ENCODE measurements at regions not wholly inside any gene's neighbourhood (a gene's known extent, or its start where the extent isn't known, plus 50 kb on each side); places are given as distances from the start of the nearest gene placed in this dataset.

GRCh38 chr2:23312996-23313606, 71.9 kb upstream of the KLHL29 start:
- in situ Hi-C loops (cut with HindIII; ENCODE audit: low sequenced_read_pairs) = no loop called here

- in situ Hi-C loops (cut with HindIII; ENCODE audit: low sequenced_read_pairs) = no loop called here
Measured at GRCh38 chr2:23314687-23315086, 70.3 kb upstream of the KLHL29 start.

GRCh38 chr2:23320058-23320457, 64.9 kb upstream of the KLHL29 start:
- in situ Hi-C loops (cut with HindIII; ENCODE audit: low sequenced_read_pairs) = no loop called here

GRCh38 chr2:23321751-23322150, 63.2 kb upstream of the KLHL29 start:
- in situ Hi-C loops (cut with HindIII; ENCODE audit: low sequenced_read_pairs) = no loop called here

- in situ Hi-C loops (cut with HindIII; ENCODE audit: low sequenced_read_pairs) = no loop called here
Measured at GRCh38 chr2:23322567-23323197, 62.3 kb upstream of the KLHL29 start.

DNA sequence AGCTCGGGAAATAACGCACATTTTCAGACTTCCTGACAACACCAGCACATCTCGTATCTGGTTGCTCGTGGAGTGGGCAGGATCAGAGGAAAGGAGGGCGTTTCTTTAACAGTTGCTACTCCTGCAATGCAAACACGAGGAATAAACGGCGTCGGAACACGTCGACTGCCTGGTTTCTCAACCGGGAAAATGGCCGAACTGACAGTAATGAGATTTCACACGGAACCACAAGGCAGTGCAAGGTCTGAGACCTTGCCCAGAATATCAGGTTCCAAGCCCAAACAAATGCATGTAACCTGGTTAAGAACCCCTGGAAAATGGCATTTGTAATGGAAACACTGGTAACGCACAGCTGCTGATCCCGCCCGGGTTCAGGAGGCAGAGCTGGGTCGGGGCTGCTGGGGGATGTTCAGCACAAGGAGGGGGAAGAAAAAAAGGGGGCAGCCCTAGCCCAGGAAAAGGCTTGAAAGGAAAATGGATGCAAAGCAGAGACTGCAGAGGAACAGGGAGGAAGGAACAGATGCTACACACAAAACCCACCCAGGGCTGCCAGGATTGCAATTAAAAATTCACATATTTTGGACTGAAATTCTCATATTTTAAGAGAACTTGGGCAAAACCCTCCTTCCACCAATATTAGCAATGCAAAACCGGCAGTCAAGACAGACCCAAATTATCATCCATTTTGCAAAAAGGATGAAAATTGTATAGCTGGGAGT, 61.6 kb upstream of the KLHL29 start:
- in situ Hi-C loops (cut with HindIII; ENCODE audit: low sequenced_read_pairs) = no loop called here

- in situ Hi-C loops (cut with HindIII; ENCODE audit: low sequenced_read_pairs) = no loop called here
Measured at GRCh38 chr2:23323917-23324680, 60.9 kb upstream of the KLHL29 start.

DNA sequence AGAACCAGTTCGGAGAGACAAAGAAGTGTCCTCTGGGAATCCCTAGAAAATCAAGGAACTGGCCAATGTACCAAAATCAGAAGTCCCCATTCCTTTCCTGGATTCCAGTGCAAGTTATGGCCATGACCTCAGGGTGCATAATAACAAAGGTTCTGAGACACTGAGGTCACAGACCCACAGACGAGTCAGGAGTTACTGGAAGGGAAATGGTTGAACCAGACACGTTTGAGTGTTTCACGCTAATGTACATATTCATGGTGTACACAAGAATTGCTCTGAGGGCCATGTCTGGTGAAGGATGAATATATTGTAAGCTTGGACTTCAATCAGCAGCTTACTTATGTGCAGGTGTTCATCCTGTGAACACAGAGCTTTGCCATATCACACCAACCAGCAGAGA, 58.6 kb upstream of the KLHL29 start:
- in situ Hi-C loops (cut with HindIII; ENCODE audit: low sequenced_read_pairs) = loop anchor here (5.0 kb wide), 1 partner anchor 34 kb away; no protein-coding TSS in a partner anchor

- in situ Hi-C loops (cut with HindIII; ENCODE audit: low sequenced_read_pairs) = loop anchor here (5.0 kb wide), 1 partner anchor 35 kb away; no protein-coding TSS in a partner anchor
Measured at GRCh38 chr2:23327416-23327815, 57.6 kb upstream of the KLHL29 start.

DNA sequence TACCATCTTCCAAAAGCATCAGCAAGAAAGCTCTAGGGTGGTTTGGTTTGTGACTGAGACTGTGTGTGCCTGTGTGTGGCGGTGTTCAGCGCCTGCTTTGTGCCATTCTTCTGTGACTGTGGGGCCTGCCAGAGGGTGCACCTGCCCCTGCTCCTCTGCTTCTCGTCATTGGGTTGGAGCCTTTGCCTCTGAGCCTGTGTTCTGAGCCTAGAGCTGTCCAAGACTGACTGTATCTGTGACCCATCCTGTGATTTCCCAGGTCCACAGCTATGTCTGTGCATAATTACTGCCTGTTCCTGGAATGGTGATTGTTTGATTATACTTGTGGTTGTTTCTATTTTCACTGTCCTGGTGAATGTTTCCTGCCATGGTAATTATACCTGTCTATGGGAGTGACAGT, 57.1 kb upstream of the KLHL29 start:
- in situ Hi-C loops (cut with HindIII; ENCODE audit: low sequenced_read_pairs) = loop anchor here (5.0 kb wide), 1 partner anchor 36 kb away; no protein-coding TSS in a partner anchor

- in situ Hi-C loops (cut with HindIII; ENCODE audit: low sequenced_read_pairs) = no loop called here
Measured at GRCh38 chr2:23330214-23330613, 54.8 kb upstream of the KLHL29 start.

Data from endothelial cell of hepatic sinusoid (primary cell).